Stimulated activated naive CD8-positive, alpha-beta T cell treated with anti-CD3 and anti-CD28 coated beads, Interleukin-15, Interleukin-2, amounts not matched to agents 100 U/mL and 50 U/mL, for 24 hours (primary cell): ENCODE measurements at regions not wholly inside any gene's neighbourhood (a gene's known extent, or its start where the extent isn't known, plus 50 kb on each side); places are given as distances from the start of the nearest gene placed in this dataset.

Experiments used
- ATAC-seq: fragments of 150-1000 bp; cut with Tn5 transposase; one replicate; pipeline ENCODE4 v1.10.0; 2021
- DNase-seq: peaks from one replicate; pipeline ENCODE4 v3.0.0; 2021

GRCh38 chr3:186487819-186488218, 56.4 kb downstream of the CRYGS start:
- DNase-seq (no peak), ATAC-seq (no peak)

- DNase-seq (no peak), ATAC-seq (no peak)
These were observed 57.1 kb downstream of the CRYGS start for GRCh38 chr3:186487037-186487436.

- no peak for ATAC-seq
These were observed 60.4 kb downstream of the CRYGS start for GRCh38 chr3:186483611-186484340.

GRCh38 chr3:186481526-186481925, 62.7 kb downstream of the CRYGS start:
- DNase-seq (no peak), ATAC-seq (no peak)

More at GRCh38 chr3:186483611-186484340, 60.4 kb downstream of the CRYGS start:
- no peak for DNase-seq

GRCh38 chr3:186477876-186478275, 66.3 kb downstream of the CRYGS start:
- DNase-seq (no peak), ATAC-seq (no peak)

GRCh38 chr3:186477033-186477432, 67.1 kb downstream of the CRYGS start:
- no peak for ATAC-seq
- DNase-seq: no peak

- ATAC-seq: no peak
- DNase-seq: no peak
These were observed 67.6 kb downstream of the CRYGS start for GRCh38 chr3:186476541-186476940.

- ATAC-seq (peak; percentile 23), DNase-seq (no peak)
These were observed 68.1 kb downstream of the CRYGS start for GRCh38 chr3:186476044-186476468.

GRCh38 chr3:186473166-186473565, 71.0 kb downstream of the CRYGS start:
- ATAC-seq: no peak
- DNase-seq: no peak

- DNase-seq: no peak
- ATAC-seq: no peak
These were observed 71.6 kb downstream of the CRYGS start for GRCh38 chr3:186472456-186473008.

- DNase-seq: no peak
- no peak for ATAC-seq
These were observed 72.4 kb downstream of the CRYGS start for GRCh38 chr3:186471771-186472170.

- DNase-seq (no peak), ATAC-seq (no peak)
These were observed 74.7 kb downstream of the CRYGS start for GRCh38 chr3:186469525-186469924.

- no peak for DNase-seq
- ATAC-seq: no peak
These were observed 76.2 kb downstream of the CRYGS start for GRCh38 chr3:186467969-186468368.

- no peak for DNase-seq
These were observed 77.7 kb downstream of the CRYGS start for GRCh38 chr3:186466391-186466974.

GRCh38 chr3:186465508-186465907, 78.7 kb downstream of the CRYGS start:
- DNase-seq (no peak), ATAC-seq (no peak)

More at GRCh38 chr3:186466391-186466974, 77.7 kb downstream of the CRYGS start:
- no peak for ATAC-seq

- DNase-seq (no peak), ATAC-seq (no peak)
These were observed 79.6 kb downstream of the CRYGS start for GRCh38 chr3:186464424-186465093.

GRCh38 chr3:186461141-186461540, 83.0 kb downstream of the CRYGS start:
- DNase-seq (no peak), ATAC-seq (peak; percentile 79)

GRCh38 chr3:186459108-186459467, 85.1 kb downstream of the CRYGS start:
- ATAC-seq (no peak), DNase-seq (no peak)

- ATAC-seq (no peak), DNase-seq (no peak)
These were observed 85.7 kb downstream of the CRYGS start for GRCh38 chr3:186458306-186459107.

GRCh38 chr3:186457236-186457635, 86.9 kb downstream of the CRYGS start:
- no peak for DNase-seq
- ATAC-seq: no peak

GRCh38 chr3:186456731-186457191, 87.4 kb downstream of the CRYGS start:
- ATAC-seq: no peak
- DNase-seq: no peak
